GM18873 (cell line): ENCODE measurements at regions not wholly inside any gene's neighbourhood (a gene's known extent, or its start where the extent isn't known, plus 50 kb on each side); places are given as distances from the start of the nearest gene placed in this dataset.

Source experiments
- ATAC-seq: cut with Tn5 transposase; IDR thresholded peaks from one replicate; pipeline ENCODE4 v1.9.1; 2021; ENCODE audit warnings: mild to moderate bottlenecking, moderate library complexity, moderate number of reproducible peaks; ENCODE audit not compliant: unreplicated experiment, low FRiP score

DNA sequence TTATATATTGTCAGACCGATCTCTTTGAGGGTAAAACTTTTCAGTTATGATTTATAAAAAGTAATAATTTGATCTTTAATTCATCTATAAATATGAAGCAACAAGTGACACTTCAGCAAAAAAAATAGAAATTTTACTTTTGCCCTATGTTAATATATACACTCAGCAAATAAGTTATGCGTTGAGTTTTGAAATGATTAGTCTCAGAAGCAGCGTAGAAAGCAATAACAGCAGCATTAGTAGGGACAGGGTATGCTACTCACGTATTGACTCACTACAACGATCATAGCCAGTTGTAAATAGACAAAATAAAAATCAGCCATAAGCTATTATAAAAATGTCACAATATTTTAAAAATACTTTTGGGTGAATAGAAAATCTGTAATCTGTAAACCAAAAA, 1229.2 kb downstream of the ADGRL3 start:
- no peak for ATAC-seq

DNA sequence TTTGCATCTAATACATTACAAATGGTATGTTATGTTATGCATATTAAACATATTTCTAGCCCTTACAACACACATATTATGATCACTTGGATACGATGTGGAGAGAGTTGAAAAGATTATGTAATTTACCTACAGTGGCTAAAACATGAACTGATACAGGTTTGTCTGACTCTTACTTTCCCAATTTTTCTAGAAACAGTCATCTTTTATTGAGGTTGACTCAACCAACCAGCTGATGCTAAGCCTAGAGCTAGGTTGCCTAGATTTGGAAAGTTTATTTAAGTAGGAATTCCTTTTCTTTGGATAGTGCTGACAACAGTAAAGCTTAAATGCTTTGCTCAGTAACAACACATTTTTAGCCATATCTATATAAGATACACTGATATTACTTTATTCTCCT, 1215.1 kb downstream of the ADGRL3 start:
- no peak for ATAC-seq

DNA sequence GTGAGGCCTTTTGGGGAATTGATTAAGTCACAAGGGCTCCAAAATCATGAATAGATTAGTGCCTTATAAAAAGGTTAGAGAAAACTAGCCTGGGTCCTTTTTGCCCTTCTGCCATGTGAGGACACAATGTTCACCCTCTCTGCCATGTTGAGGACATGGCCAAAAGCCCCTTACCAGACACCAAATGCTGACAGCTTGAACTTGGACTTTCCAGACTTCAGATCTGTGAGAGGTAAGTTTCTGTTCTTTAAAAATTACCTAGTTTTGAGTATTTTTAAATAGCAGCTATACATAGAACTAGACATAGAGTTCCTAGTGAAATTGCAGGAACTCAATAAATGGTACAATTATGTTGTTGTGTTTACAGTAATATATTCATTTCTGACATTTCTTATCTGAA, 1214.4 kb downstream of the ADGRL3 start:
- ATAC-seq: no peak

DNA sequence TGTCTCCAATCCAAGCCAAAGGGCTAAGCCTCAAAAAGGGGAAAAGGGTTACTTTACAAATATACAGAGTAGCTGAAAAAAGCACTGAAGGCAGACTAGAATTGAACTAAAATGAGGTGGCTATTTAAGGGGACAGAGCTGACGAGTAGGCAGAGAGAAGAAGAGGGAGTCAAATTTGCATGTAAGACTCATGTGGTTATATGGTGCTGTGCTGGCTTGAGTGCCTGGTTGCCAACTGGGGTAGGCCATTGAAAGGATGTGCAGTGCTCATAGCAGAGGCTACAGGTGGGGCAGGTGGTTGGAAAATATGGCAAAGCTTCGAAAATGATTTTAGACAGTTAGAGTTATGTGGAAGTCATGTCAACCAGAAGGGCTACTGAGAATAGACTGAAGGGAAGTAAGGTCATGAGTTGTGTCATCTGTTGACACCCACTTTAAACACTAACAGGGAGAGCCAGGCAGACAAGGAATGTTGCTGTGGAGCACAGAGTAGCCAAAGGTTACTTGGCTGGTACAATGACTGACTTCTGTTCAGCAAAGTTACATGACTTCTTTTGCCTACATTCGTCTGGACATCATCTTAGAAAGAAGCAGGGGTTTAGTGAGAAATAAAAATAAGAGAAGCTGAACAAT, 1210.4 kb downstream of the ADGRL3 start:
- no peak for ATAC-seq

DNA sequence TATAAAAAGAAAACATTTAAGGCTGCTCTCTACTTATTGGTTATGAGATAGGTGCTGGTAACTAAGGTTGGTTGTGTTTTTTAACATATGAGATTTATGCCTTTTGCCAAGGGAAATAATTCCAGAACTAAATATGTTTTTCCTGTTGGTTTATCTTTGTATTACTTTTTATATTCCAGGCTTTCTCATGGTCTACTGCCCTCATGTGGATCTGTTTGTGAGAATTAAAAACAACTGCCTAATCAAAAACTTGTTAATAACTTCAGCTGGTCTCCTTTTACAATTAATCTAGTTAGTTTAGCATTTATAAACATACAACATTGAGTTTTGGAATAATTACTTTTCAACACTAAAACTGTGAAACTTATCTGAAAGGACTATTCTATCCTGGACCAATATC, 1208.3 kb downstream of the ADGRL3 start:
- no peak for ATAC-seq

GRCh38 chr4:62407534-62407933, 1207.4 kb downstream of the ADGRL3 start:
- ATAC-seq: no peak

DNA sequence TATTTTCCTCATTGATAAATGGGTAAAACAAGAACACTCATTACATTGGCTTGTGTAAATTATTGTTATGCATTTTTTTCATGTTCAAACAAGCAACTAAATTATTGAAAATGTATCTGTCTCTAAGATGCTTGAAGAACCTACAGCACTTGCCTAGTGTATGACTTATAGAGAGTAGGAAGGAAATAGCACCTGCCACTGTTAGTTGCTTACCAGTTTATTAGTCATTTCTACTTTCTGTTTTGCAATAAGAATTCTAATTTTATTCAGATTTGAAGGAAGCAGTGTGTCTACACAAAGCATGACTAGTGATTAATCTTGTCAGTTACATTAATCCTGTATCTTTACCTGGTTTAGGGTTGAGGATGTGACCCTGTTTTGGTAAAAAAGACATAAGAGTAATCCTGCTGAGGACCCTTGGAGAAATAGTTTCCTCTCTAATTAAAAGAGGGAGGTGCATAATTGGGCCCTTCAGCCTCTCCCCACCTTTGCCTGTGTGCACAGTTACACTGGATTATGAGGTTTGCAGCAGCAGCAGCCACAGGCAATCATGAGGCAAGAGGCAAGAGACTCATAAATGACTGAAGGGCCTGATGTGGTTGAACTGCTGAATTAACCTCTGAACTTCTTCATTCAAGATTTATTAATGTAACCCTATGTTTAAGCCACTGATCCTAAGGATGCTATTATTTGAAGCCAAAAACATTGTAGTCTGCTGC, 1202.1 kb downstream of the ADGRL3 start:
- ATAC-seq: no peak

GRCh38 chr4:62399242-62399641, 1199.1 kb downstream of the ADGRL3 start:
- ATAC-seq: no peak

- no peak for ATAC-seq
Observed at GRCh38 chr4:62398318-62398717, 1198.2 kb downstream of the ADGRL3 start.

DNA sequence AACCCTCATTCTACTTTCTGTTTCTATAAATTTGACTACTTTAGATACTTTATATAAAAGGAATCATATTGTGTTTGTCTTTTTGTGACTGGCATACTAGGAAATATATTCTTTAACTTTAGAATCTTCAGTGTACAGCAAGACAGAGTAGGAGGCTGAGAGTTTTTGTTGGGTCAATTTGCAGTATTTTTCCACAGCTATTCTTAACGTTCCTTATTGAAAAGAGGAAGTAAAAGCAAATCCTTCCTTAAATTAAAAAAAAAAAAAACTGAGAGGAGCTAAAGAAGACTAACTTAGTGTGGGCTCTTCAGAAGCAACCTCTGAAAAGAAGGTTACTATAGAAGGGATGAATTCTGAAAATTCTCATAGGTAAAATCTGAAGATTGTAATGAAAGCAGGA, 1194.6 kb downstream of the ADGRL3 start:
- ATAC-seq: no peak

DNA sequence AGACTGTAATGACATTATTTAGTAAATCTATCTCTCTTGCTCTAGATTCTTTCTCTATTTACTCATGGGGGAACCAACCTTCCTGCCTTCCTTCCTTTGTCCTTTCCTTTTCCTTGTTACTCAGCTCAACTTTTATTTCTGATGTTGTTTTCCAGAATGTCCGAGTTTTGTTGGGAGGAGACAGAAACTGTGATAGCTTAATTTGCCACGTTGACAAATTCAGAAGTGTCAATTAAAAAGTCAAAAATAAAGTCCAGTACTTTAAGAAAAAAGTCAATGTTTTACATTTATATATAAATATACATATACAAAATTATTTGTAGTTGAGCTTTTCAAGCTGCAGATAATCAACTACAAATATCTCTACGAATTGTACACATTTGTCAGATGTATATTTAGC, 1187.7 kb downstream of the ADGRL3 start:
- ATAC-seq: no peak

DNA sequence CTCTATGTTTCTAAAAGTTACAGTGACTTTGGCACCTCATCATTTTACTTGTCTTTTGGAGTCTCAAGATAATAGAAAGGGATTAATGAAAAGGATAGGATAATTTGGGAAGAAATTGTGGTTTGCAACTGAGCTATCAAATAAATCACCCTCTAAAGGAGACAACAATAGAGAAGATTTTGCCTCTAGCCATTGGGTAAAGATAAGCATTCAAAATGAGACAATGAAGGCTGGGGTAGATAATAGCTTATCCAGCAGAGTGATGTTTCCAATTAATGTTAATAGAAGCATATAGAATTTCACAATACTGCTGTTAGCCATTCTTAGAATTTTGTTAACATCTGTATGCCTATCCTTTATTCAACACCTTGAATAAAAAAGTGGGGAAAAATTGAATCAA, 1177.6 kb downstream of the ADGRL3 start:
- ATAC-seq: no peak

GRCh38 chr4:62377245-62377644, 1177.1 kb downstream of the ADGRL3 start:
- ATAC-seq: no peak

- no peak for ATAC-seq
Observed at GRCh38 chr4:62366939-62367338, 1166.8 kb downstream of the ADGRL3 start.

DNA sequence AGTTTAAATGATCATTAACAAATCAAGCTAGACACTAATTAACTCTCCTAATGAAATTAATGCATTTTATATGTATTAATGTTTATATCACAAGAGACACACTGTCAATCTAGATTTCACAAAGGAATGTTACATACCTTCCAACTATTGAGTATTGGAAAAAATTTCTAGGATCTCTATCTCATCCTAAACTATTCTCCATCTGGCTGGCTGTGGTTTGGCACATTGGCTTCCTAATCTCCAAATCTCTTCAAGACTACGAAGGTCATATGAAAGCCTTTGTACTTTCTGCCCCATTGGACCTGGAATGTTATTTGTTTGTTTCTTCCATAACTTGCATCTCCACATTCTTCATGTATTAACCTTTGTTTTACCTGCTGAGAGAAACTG, 1160.0 kb downstream of the ADGRL3 start:
- ATAC-seq: no peak

DNA sequence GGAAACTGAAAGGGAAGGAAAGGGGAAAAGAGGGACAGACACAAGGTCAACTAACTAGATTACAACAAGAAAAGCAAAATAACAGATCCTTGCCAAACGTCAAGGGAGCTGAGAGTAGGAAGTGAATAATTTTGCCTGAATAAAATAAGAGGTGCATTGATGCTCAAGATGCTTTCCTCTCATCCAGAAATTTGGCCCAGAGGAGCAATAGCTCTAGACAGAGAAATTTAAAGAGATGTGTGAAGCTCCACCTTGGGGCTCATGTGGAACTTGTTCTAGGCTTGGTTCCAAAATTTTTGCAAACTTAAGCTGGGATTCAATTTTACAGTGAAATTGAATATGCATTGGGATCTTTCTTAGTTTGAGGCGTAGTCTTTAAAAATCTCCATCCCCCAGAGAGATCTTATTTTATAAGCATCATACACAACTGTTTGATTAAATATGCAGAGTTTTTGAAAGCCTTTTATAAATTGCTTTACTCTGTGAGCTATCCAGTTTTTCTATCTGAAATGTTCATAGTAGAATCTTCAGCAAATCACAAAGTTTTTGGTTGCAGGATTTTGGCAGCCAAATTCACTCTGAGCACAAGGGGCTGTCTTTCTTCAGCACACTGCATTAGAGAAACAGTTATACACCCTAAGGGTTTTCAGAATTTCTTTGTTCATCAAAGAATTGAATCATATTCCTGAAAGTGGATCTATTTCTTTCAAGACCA, 1159.5 kb downstream of the ADGRL3 start:
- no peak for ATAC-seq

DNA sequence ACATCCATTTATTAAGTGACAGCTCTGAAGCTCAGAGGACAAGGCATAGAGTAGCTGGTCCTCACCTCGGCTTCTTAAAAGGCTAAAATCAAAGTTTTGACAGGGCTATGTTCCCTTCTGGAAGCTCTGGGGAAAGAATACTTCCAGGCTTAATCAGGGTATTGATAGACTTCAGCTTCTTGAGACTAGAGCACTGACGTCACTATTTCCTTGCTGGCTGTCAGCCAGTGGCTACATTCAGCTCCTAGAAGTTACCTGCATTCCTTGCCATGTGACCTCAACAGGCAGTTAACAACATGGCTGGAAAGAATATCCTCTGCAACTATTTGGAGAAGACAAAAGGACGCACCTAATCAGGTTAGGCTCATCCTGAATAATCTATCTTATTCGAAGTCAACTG, 1144.8 kb downstream of the ADGRL3 start:
- no peak for ATAC-seq

DNA sequence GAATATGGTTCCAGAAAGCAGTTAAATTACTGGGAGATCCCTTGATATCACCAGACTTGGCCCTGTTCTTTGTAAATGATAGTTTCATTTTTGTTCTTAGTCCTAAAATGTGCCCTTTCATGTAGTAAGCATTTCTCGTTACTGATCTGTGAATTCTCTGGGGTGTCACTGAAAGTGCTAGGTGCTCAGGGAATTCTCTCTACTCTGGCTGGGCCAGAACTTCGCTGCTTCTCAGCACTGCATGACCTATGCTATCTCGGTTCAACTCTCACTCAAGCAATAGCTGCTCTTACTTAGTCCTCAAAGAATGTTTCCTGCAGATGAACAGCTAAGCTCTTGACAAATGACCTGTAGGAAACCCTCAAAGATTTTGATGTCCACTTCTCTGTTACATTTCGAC, 1144.3 kb downstream of the ADGRL3 start:
- no peak for ATAC-seq

- ATAC-seq: no peak
Observed at GRCh38 chr4:62342346-62342745, 1142.2 kb downstream of the ADGRL3 start.

GRCh38 chr4:62328526-62328925, 1128.4 kb downstream of the ADGRL3 start:
- no peak for ATAC-seq

- ATAC-seq: no peak
Observed at GRCh38 chr4:62327612-62328297, 1127.6 kb downstream of the ADGRL3 start.
